GM12892 (cell line): ENCODE measurements at regions not wholly inside any gene's neighbourhood (a gene's known extent, or its start where the extent isn't known, plus 50 kb on each side); places are given as distances from the start of the nearest gene placed in this dataset.

Source experiments
- POLR2A ChIP-seq: IDR thresholded peaks from 2 replicates; pipeline ENCODE4 v1.6.1; 2011; ENCODE audit warnings: low read depth, low read length, control low read depth
- POLR2AphosphoS5 ChIP-seq: IDR thresholded peaks from 2 replicates; pipeline ENCODE4 v1.6.1; 2011; ENCODE audit warnings: low read depth, low read length, control low read depth

DNA sequence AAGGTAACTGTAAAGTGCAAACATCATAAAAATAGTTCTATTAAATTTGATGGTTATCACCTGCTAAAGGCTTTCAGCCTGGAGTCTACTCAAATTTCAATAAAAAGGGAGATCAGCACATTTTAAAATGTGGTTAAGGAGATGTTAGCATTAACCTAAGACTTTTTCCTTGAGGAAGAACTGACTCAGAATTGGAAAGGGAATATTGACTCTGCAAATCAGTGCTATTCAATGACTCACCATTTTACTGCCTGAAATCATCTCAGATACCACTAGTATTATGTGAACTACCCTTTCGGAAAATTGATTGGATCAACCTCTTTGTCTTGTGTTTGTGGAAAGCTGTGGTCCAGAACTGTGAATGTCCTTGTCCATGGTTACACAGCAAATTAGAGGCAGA, 113.3 kb downstream of the ADRB2 start:
- TF ChIP-seq POLR2A: no peak
- TF ChIP-seq POLR2AphosphoS5: no peak
